ENCODE measurements at regions not wholly inside any gene's neighbourhood (a gene's known extent, or its start where the extent isn't known, plus 50 kb on each side); places are given as distances from the start of the nearest gene placed in this dataset.
"Not testable (repeated sequence)": the region's sequence is repeated elsewhere in the genome, so short reads cannot be mapped to it uniquely, and the experiment has no call there.

- DNase-seq (ENCODE audit: low read depth in 4 of 4, low spot score in 3 of 4): no peak
Measured at GRCh38 chr6:16912756-16913155, 151.5 kb upstream of the ATXN1 start.

- DNase-seq (ENCODE audit: low read depth in 4 of 4, low spot score in 3 of 4): no peak
Measured at GRCh38 chr6:16911088-16911487, 149.8 kb upstream of the ATXN1 start.

- no peak for DNase-seq (ENCODE audit: low read depth in 4 of 4, low spot score in 3 of 4)
Measured at GRCh38 chr6:16909658-16910360, 148.5 kb upstream of the ATXN1 start.

- DNase-seq (ENCODE audit: low read depth in 4 of 4, low spot score in 3 of 4): no peak
Measured at GRCh38 chr6:16907991-16908390, 146.7 kb upstream of the ATXN1 start.

GRCh38 chr6:16904957-16905356 lies 143.7 kb upstream of the ATXN1 start:
- DNase-seq (ENCODE audit: low read depth in 4 of 4, low spot score in 3 of 4): no peak

- DNase-seq (ENCODE audit: low read depth in 4 of 4, low spot score in 3 of 4): no peak
Measured at GRCh38 chr6:16903470-16903869, 142.2 kb upstream of the ATXN1 start.

- DNase-seq (ENCODE audit: low read depth in 4 of 4, low spot score in 3 of 4): no peak
Measured at GRCh38 chr6:16902502-16902901, 141.2 kb upstream of the ATXN1 start.

GRCh38 chr6:16901782-16902181 lies 140.5 kb upstream of the ATXN1 start:
- DNase-seq (ENCODE audit: low read depth in 4 of 4, low spot score in 3 of 4): no peak

GRCh38 chr6:16901306-16901705 lies 140.0 kb upstream of the ATXN1 start:
- DNase-seq (ENCODE audit: low read depth in 4 of 4, low spot score in 3 of 4): no peak

GRCh38 chr6:16898640-16899396 lies 137.6 kb upstream of the ATXN1 start:
- no peak for DNase-seq (ENCODE audit: low read depth in 4 of 4, low spot score in 3 of 4)

GRCh38 chr6:16897669-16898068 lies 136.4 kb upstream of the ATXN1 start:
- DNase-seq (ENCODE audit: low read depth in 4 of 4, low spot score in 3 of 4): no peak

GRCh38 chr6:16894301-16894700 lies 133.0 kb upstream of the ATXN1 start:
- DNase-seq (ENCODE audit: low read depth in 4 of 4, low spot score in 3 of 4): no peak

GRCh38 chr6:16891110-16891509 lies 129.8 kb upstream of the ATXN1 start:
- DNase-seq (ENCODE audit: low read depth in 4 of 4, low spot score in 3 of 4): not testable (repeated sequence)

GRCh38 chr6:16885411-16886160 lies 124.3 kb upstream of the ATXN1 start:
- no peak for DNase-seq (ENCODE audit: low read depth in 4 of 4, low spot score in 3 of 4)

GRCh38 chr6:16884526-16884925 lies 123.3 kb upstream of the ATXN1 start:
- DNase-seq (ENCODE audit: low read depth in 4 of 4, low spot score in 3 of 4): no peak

GRCh38 chr6:16883414-16883813 lies 122.2 kb upstream of the ATXN1 start:
- DNase-seq (ENCODE audit: low read depth in 4 of 4, low spot score in 3 of 4): no peak

- no peak for DNase-seq (ENCODE audit: low read depth in 4 of 4, low spot score in 3 of 4)
Measured at GRCh38 chr6:16882230-16882629, 121.0 kb upstream of the ATXN1 start.

GRCh38 chr6:16876852-16877251 lies 115.6 kb upstream of the ATXN1 start:
- not testable (repeated sequence) for DNase-seq (ENCODE audit: low read depth in 4 of 4, low spot score in 3 of 4)

- no peak for DNase-seq (ENCODE audit: low read depth in 4 of 4, low spot score in 3 of 4)
Measured at GRCh38 chr6:16876201-16876600, 114.9 kb upstream of the ATXN1 start.

- DNase-seq (ENCODE audit: low read depth in 4 of 4, low spot score in 3 of 4): no peak
Measured at GRCh38 chr6:16873698-16874097, 112.4 kb upstream of the ATXN1 start.

- DNase-seq (ENCODE audit: low read depth in 4 of 4, low spot score in 3 of 4): no peak
Measured at GRCh38 chr6:16872543-16873235, 111.4 kb upstream of the ATXN1 start.

Data from right renal pelvis (tissue), 4 donors.